Hypothalamus (tissue), 51 donors: ENCODE measurements at regions not wholly inside any gene's neighbourhood (a gene's known extent, or its start where the extent isn't known, plus 50 kb on each side); places are given as distances from the start of the nearest gene placed in this dataset.
"Not testable (repeated sequence)": the region's sequence is repeated elsewhere in the genome, so short reads cannot be mapped to it uniquely, and the experiment has no call there.

Source experiments
- DNase-seq, 51 donors: peaks; one replicate each; lab custom pipeline; 2025; lab: John Stamatoyannopoulos, UW

- DNase-seq = no peak
Measured at GRCh38 chr15:87489902-87490665, 766.5 kb downstream of the NTRK3 start.

- no peak for DNase-seq
Measured at GRCh38 chr15:87489456-87489855, 767.1 kb downstream of the NTRK3 start.

GRCh38 chr15:87487484-87487883, 769.1 kb downstream of the NTRK3 start:
- DNase-seq = no peak

- DNase-seq = no peak
Measured at GRCh38 chr15:87483468-87483867, 773.1 kb downstream of the NTRK3 start.

- DNase-seq = no peak
Measured at GRCh38 chr15:87481126-87481525, 775.4 kb downstream of the NTRK3 start.

GRCh38 chr15:87478687-87479072, 777.9 kb downstream of the NTRK3 start:
- no peak for DNase-seq

GRCh38 chr15:87477737-87478686, 778.5 kb downstream of the NTRK3 start:
- peak in 31 of 51 donors; percentile 3 to 66 (median 26) for DNase-seq

GRCh38 chr15:87477026-87477425, 779.5 kb downstream of the NTRK3 start:
- DNase-seq = no peak

- no peak for DNase-seq
Measured at GRCh38 chr15:87470923-87471322, 785.6 kb downstream of the NTRK3 start.

GRCh38 chr15:87463956-87464355, 792.6 kb downstream of the NTRK3 start:
- not testable (repeated sequence) for DNase-seq

GRCh38 chr15:87461631-87462030, 794.9 kb downstream of the NTRK3 start:
- no peak for DNase-seq

GRCh38 chr15:87454860-87455259, 801.7 kb downstream of the NTRK3 start:
- DNase-seq = no peak

- DNase-seq = no peak
Measured at GRCh38 chr15:87450314-87450713, 806.2 kb downstream of the NTRK3 start.

- no peak for DNase-seq
Measured at GRCh38 chr15:87439090-87439489, 817.4 kb downstream of the NTRK3 start.

- DNase-seq = no peak
Measured at GRCh38 chr15:87433871-87434270, 822.7 kb downstream of the NTRK3 start.

- DNase-seq = no peak
Measured at GRCh38 chr15:87429754-87430153, 826.8 kb downstream of the NTRK3 start.

- no peak for DNase-seq
Measured at GRCh38 chr15:87420017-87420416, 836.5 kb downstream of the NTRK3 start.

GRCh38 chr15:87419344-87419743, 837.2 kb downstream of the NTRK3 start:
- no peak for DNase-seq

GRCh38 chr15:87416591-87417257, 839.8 kb downstream of the NTRK3 start:
- no peak for DNase-seq

GRCh38 chr15:87408902-87409301, 847.6 kb downstream of the NTRK3 start:
- no peak for DNase-seq

- DNase-seq = no peak
Measured at GRCh38 chr15:87403973-87404372, 852.6 kb downstream of the NTRK3 start.
